Stimulated activated CD8-positive, alpha-beta memory T cell treated with anti-CD3 and anti-CD28 coated beads, Interleukin-7, amount 100 ng/mL, for 48 hours (primary cell): ENCODE measurements at regions not wholly inside any gene's neighbourhood (a gene's known extent, or its start where the extent isn't known, plus 50 kb on each side); places are given as distances from the start of the nearest gene placed in this dataset.
"Not testable (repeated sequence)": the region's sequence is repeated elsewhere in the genome, so short reads cannot be mapped to it uniquely, and the experiment has no call there.

ENCODE experiments used
- DNase-seq, 2 donors: peaks; one replicate each; pipeline ENCODE4 v3.0.0-alpha.2; 2020; ENCODE audit warnings: low read depth in 1 of 2; ENCODE audit errors: extremely low read depth in 1 of 2

GRCh38 chr11:90423378-90423777 is 200.5 kb upstream of the CHORDC1 start:
- DNase-seq: no peak

GRCh38 chr11:90422787-90423186 is 199.9 kb upstream of the CHORDC1 start:
- DNase-seq: not testable (repeated sequence)

DNA sequence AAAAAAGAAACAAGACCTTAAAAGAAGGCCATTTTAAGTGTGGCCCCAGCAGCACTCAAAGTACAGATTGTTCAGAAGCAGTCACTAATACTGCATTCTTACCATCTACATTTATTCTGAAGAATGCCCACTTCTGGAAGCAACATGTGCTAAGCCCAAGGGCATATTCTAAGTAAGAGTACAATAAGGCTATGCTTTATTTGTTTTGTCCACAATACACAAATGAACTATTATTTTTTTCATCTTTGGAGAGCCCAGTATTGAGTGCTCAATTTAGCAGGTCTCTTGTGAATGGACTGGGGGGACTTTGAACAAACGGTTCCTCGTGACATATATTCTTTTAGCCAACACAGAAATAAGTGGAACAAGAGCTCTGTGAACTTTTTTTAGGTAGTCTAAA is 191.4 kb upstream of the CHORDC1 start:
- DNase-seq: no peak

GRCh38 chr11:90407350-90407749 is 184.5 kb upstream of the CHORDC1 start:
- DNase-seq: no peak

DNA sequence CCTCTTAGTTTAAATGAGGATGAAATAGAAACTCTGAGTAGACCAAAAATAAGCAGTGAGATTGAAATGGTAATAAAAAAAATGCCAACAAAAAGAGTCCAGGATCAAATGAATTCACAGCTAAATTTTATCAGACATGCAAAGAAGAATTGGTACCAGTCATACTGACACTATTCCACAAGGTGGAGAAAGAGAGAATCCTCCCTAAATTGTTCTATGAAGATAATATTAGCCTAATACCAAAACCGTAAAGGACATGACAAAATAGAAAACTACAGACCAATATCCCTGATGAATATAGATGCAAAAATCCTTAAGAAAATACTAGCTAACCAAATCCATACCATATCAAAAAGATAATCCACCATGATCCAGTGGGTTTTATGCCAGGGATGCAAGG is 169.8 kb upstream of the CHORDC1 start:
- no peak for DNase-seq

DNA sequence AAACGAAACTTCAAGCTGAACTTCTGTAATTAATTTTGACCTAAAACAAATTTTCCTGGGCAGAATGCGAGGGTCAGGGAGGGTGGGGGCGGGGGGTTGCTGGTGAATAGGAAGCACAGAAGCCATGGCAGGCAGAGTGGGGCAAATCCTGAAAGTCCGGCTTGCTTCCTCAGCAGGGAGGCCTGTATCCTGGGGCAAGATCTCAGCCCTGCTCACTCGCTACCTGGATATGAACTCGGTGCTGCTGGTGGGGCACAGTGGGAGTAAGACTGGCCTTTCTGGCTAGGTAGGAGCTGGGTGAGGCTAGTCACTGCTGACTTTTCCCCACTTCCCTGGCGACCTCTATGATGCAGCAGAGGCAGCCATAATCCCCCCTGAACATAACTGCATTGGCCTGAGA is 168.9 kb upstream of the CHORDC1 start:
- no peak for DNase-seq

DNA sequence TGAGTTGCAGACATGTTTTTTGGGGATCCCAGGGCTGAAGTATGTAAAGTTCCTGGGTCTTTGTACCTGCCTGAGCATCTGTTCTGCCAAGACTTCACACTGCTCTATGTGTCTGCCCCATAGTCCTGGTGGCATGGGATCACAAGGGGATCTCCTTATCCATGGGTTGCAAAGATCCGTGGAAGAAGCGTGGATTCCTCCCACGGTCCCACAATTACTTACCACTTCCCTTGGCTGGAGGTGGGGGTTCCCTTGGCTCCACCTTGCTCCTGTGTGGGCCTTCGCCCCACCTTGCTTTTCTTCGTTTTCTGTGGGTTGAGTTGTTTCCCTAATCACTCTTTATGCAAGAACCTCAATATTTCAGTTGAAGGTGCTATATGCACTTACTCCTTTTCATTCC is 157.4 kb upstream of the CHORDC1 start:
- DNase-seq: no peak

DNA sequence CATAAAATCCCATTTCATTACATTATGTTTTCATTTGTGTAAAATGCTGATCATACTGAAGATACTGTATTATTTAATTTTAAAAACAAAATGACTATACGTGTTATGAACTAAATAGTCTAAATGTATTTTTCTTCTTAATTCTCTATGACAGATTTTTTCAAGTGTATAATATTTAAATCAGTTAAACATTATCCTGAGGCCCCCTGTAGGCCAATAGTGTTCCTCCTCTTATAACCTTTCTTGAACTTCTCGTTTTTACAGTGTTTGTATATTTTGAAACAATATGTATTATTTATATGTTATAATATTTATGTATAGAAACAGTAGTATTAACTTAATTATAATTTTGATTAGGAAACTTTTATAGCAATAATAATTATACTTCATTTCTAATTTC is 151.1 kb upstream of the CHORDC1 start:
- DNase-seq: no peak

DNA sequence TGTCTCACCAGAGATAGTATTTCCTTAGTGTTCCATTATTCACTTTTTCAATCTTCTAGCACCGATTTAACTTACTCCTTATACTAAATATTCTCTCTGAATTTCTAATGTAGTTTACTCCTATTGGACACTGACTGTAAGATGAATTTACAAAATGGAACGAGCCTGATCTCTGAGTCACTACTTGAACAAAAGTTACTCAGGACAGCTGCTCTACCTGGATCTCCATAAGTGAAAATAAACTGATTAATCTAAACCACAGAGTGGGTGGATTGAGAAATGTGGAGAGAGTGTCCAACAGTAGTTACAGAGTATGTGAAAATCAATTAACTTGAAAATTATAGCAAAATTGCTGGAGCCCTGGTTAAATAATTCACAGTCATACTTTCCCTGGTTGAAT is 141.7 kb upstream of the CHORDC1 start:
- no peak for DNase-seq

GRCh38 chr11:90363739-90364138 is 140.9 kb upstream of the CHORDC1 start:
- DNase-seq: no peak

- DNase-seq: no peak
These were observed 132.4 kb upstream of the CHORDC1 start for GRCh38 chr11:90355200-90355599.

GRCh38 chr11:90349731-90350130 is 126.9 kb upstream of the CHORDC1 start:
- DNase-seq: no peak

- no peak for DNase-seq
These were observed 121.7 kb upstream of the CHORDC1 start for GRCh38 chr11:90344546-90344945.

- DNase-seq: no peak
These were observed 120.8 kb upstream of the CHORDC1 start for GRCh38 chr11:90343673-90344072.

- DNase-seq: no peak
These were observed 119.1 kb upstream of the CHORDC1 start for GRCh38 chr11:90341986-90342385.

GRCh38 chr11:90332415-90332814 is 109.6 kb upstream of the CHORDC1 start:
- DNase-seq: no peak

- no peak for DNase-seq
These were observed 107.8 kb upstream of the CHORDC1 start for GRCh38 chr11:90330632-90331031.

- DNase-seq: no peak
These were observed 106.2 kb upstream of the CHORDC1 start for GRCh38 chr11:90329043-90329442.

- no peak for DNase-seq
These were observed 103.8 kb upstream of the CHORDC1 start for GRCh38 chr11:90326647-90327046.

DNA sequence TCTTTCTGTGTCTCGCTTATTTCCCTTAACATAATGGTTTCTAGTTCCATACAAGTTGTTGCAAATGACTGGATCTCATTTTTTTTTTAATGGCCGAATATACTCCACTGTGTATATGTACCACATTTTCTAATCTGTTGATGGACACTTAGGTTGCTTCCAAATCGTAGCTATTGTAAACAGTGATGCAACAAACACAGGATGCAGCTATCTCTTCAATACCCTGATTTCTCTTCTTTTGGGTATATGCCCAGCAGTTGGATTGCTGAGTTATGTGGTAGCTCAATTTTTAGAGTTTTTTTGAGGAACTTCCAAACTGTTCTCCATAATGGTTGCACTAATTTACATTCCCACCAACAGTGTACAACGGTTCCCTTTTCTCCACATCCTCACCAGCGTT is 100.4 kb upstream of the CHORDC1 start:
- DNase-seq: no peak

DNA sequence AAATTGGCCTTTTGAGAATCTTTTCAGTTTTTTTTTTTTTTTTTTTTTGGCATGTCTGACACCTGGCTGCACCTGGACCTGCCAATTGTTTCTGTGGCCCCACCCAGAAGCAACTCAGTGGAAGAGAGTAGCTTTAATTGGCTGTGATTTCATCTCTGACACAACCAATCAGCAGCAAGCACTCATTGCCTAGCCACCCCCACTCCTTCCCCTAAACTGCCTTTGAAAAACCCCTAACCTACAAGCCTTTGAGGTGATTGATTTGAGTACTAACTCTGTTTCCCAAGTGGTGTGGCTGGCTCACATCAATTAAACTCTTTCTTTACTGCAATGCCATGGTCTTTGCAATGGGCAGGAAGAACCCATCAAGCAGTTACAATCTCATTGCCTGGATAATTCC is 98.2 kb upstream of the CHORDC1 start:
- DNase-seq: no peak

GRCh38 chr11:90318651-90319050 is 95.8 kb upstream of the CHORDC1 start:
- no peak for DNase-seq

GRCh38 chr11:90310210-90310609 is 87.4 kb upstream of the CHORDC1 start:
- DNase-seq: no peak

DNA sequence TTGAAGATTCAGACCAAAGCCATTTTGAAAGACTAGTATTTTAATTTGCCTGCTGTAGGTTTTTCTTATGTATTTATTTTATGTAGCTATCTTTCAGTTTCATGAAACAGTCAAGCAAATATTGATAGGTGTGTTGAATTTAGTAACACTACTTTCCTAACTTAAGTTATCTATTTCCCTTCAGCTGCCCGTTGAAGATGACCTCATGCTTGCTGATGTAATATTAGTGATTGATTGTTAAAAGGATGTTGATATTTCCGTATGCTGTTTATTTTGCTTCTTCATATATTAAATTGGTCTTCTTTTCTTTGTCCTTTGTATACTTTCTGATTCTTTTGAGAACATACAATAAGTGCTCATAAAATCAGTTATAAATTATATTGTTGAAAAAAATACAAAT is 86.8 kb upstream of the CHORDC1 start:
- no peak for DNase-seq
